Right ventricle myocardium superior (tissue), 1 donor: ENCODE measurements at regions not wholly inside any gene's neighbourhood (a gene's known extent, or its start where the extent isn't known, plus 50 kb on each side); places are given as distances from the start of the nearest gene placed in this dataset.
"Not testable (repeated sequence)": the region's sequence is repeated elsewhere in the genome, so short reads cannot be mapped to it uniquely, and the experiment has no call there.

Source experiments
- ATAC-seq: fragments of 200-7000 bp; cut with Tn5 transposase; one replicate; pipeline ENCODE4 v1.9.1; 2020; ENCODE audit warnings: mild to moderate bottlenecking; ENCODE audit not compliant: poor library complexity
- DNase-seq: peaks from one replicate; pipeline ENCODE4 v3.0.0-alpha.2; 2020
- intact Hi-C: fragments of 100-400 bp; cut with DNase I; formaldehyde crosslinking; loops from one replicate; pipeline ENCODE4 v1.11.2; 2022
- donor health status: DM: no; HTN: yes; CAD: no; lungs with severe emphysema.

DNA sequence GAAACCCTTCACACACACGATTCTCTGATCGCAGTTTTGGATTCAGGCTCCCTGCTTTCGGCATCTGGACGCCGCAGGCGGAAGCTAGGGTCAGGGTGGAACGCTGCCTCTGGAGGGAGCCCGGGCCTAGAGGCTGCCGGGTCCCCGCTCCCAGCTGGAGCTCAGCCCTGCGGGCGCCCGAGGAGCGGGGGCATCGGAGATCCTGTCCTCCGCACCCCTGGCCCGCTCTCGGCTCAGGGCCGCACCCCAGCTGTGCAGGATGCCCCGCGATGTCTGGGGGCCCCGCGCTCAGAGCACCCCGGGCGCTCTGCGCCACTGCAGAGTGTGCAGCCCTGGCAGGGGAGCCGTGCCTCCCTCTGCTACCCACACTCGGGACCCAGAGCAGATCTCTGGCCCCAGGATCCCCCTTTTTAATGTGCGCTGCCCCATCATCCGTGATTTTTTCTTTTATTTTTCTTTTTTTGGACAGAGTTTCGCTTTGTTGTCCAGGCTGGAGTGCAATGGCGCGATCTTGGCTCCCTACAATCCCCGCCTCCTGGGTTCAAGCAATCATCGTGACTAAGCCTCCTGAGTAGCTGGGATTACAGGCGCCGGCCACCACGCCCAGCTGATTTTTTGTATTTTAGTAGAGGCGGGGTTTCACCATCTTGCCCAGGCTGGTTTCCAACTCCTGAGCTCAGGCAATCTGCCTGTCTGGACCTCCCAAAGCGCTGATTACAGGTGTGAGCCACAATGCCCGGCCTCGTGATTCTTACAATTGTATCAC, 54.8 kb upstream of the TUBA3E start:
- DNase-seq (no peak), ATAC-seq (peak; percentile 78)
- intact Hi-C loops: no loop called here

DNA sequence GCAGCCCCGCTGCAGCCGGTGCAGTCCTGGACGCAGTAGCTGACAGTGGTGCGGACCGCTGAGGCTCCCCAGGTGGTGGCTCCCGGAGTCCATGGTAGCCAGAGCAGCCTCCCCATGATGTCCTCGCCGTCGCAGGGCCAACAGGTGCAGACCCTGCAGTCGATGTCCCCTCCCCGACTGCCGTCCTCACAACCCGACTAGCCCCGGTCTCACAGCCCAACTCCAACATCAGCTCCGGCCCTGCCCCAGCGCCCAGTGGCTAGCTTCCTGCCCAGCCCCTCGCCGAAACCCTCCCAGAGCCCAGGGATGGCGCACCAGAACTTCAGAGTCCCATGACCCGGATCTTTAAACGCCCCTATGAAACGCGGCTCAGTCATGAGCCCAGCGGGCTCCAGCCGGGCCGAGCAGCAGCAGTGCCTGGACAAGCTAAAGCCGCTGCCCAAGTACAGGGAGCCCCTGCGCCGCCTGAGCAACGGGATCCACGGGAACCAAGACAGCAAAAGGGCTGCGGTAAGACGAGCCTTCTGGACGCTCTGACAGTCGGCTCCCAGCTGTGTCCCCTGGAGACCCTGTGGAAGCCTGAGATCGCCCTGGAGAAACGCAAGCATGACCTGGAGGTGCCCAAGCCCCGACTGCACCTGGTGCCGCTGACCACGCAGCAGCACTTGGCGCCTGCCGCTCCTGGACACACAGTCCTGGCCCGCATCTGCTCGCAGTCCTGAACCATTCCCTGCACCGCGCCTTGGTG, 53.8 kb upstream of the TUBA3E start:
- intact Hi-C loops: no loop called here
- DNase-seq (no peak), ATAC-seq (peak; percentile 73)

DNA sequence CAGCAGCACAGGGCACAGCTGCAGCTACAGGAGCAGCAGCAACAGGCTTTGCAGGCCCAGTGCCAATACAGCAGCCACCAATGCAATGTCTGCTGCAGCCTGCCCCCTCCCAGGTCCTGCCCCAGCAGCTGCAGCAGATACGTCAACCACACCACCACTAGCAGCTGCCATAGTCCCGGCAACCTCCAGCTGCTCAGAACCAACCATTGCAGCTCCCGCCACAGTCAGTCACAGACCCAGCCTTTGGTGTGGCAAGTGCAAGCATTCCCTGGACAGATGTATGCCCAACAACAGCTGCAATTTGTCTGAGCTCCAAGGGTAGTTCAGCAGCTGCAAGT, 53.3 kb upstream of the TUBA3E start:
- ATAC-seq (no peak), DNase-seq (no peak)

DNA sequence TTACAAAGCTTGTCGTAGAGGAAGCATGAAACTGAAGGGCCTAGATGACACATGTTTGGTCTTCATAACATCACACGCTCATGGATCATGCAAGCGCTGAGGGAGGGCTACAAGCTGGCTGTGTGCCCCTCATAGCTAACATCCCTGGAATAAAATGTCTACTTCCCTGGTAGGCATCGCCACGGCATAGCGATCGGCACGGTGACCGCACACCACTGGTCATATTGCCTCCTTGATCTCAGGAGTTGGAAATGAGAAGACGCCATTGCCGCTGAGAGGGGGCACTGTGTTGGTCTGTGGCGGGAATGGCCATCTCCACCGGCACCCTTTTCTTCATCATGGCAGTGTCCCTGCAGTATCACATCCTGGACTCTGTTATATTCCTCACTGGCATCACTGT, 50.1 kb upstream of the TUBA3E start:
- intact Hi-C loops, DNase-seq, ATAC-seq: not testable (repeated sequence)

More for the DNA sequence above, 53.3 kb upstream of the TUBA3E start:
- intact Hi-C loops: no loop called here
